Endothelial cell of umbilical vein (primary cell): ENCODE measurements at regions not wholly inside any gene's neighbourhood (a gene's known extent, or its start where the extent isn't known, plus 50 kb on each side); places are given as distances from the start of the nearest gene placed in this dataset.

Experiments used
- BruUV-seq: library from RNA; stranded (reverse); fragments of 400-500 nt; replicated peaks from 2 replicates; lab custom pipeline; 2021; lab: Mats Ljungman, UMichigan
- CTCF ChIA-PET: fragments of 300-600, 350-600 bp; sonication (Branson Sonifier 250); formaldehyde crosslinking; loops from one replicate; lab custom pipeline; 2021; ENCODE audit warnings: antibody characterized with exemption, inconsistent platforms; lab: Charles Lee
- POLR2A ChIA-PET: fragments of 300-600, 350-600 bp; sonication (Branson Sonifier 250); formaldehyde crosslinking; loops from one replicate; lab custom pipeline; 2021; ENCODE audit warnings: antibody characterized with exemption, inconsistent platforms; lab: Charles Lee
- DNase-seq: peaks from one replicate; pipeline ENCODE4 v3.0.0-alpha.2; 2011; ENCODE audit warnings: low read depth, low spot score
- FAIRE-seq: peaks from 2 replicates; lab custom pipeline; 2011; peaks lifted over from hg19 to GRCh38; lab: Jason Lieb, UNC
- H2AFZ ChIP-seq: 2 replicates; pipeline ENCODE4 v1.6.0; 2012; ENCODE audit warnings: low read depth, low read length, control low read depth, inconsistent platforms
- H3K27ac ChIP-seq: 2 replicates; pipeline ENCODE4 v1.5.1; 2011; ENCODE audit warnings: low read depth, mild to moderate bottlenecking, control low read depth, low read length, moderate library complexity; ENCODE audit not compliant: insufficient read depth
- H3K27me3 ChIP-seq, 2 experiments: 2 replicates each; pipeline versions ENCODE4 v1.6.0 to v1.6.1; 2011; ENCODE audit warnings: low read length in 2 of 2, mixed read lengths in 1 of 2; ENCODE audit not compliant: control insufficient read depth in 2 of 2, insufficient read depth in 2 of 2
- H3K36me3 ChIP-seq, 2 experiments: 2 replicates in 1 of 2; 3 replicates in 1 of 2; pipeline ENCODE4 v1.5.1; 2011; ENCODE audit warnings: low read length in 2 of 2, mild to moderate bottlenecking in 1 of 2, moderate library complexity in 1 of 2; ENCODE audit not compliant: control insufficient read depth in 2 of 2, insufficient read depth in 2 of 2; ENCODE audit errors: extremely low read depth in 1 of 2
- H3K4me1 ChIP-seq: 3 replicates; pipeline ENCODE4 v1.5.1; 2011; ENCODE audit warnings: mild to moderate bottlenecking, low read length; ENCODE audit not compliant: control insufficient read depth, insufficient read depth; ENCODE audit errors: extremely low read depth
- H3K4me2 ChIP-seq: 2 replicates; pipeline ENCODE4 v1.6.1; 2011; ENCODE audit warnings: low read length, control low read depth, mixed read lengths; ENCODE audit not compliant: insufficient read depth
- H3K4me3 ChIP-seq, 3 experiments: fragments of 200-600 bp in 1 of 3; sonication (generic), shearing (Covaris generic) in 1 of 3; replicated peaks in 1 of 3; 2 replicates each; pipeline ENCODE4 v1.5.1; 2011 to 2016; ENCODE audit warnings: control low read depth in 3 of 3, low read length in 3 of 3, mild to moderate bottlenecking in 2 of 3, inconsistent platforms in 1 of 3, low read depth in 1 of 3, moderate library complexity in 1 of 3; ENCODE audit not compliant: insufficient read depth in 1 of 3
- H3K79me2 ChIP-seq: 2 replicates; pipeline ENCODE4 v1.6.0; 2012; ENCODE audit warnings: low read length, inconsistent platforms; ENCODE audit not compliant: control insufficient read depth, insufficient read depth
- H3K9ac ChIP-seq: replicated peaks from 2 replicates; pipeline ENCODE3; 2011; ENCODE audit warnings: low read length, control low read depth; ENCODE audit not compliant: insufficient read depth; ENCODE audit errors: extremely low read depth
- H3K9me1 ChIP-seq: replicated peaks from 3 replicates; pipeline ENCODE4 v1.6.0; 2011; ENCODE audit warnings: mild to moderate bottlenecking, low read length; ENCODE audit not compliant: control insufficient read depth, insufficient read depth; ENCODE audit errors: extremely low read depth
- H3K9me3 ChIP-seq: replicated peaks from 2 replicates; pipeline ENCODE4 v1.5.1; 2012; ENCODE audit warnings: low read length, inconsistent platforms; ENCODE audit not compliant: control insufficient read depth, insufficient read depth
- H4K20me1 ChIP-seq: replicated peaks from 2 replicates; pipeline ENCODE3; 2011; ENCODE audit warnings: mild to moderate bottlenecking, low read length; ENCODE audit not compliant: control insufficient read depth, insufficient read depth; ENCODE audit errors: extremely low read depth
- CTCF ChIP-seq, 2 donors: IDR thresholded peaks; 1 replicate in 1 of 2; 2 replicates in 1 of 2; pipeline ENCODE4 v1.5.1; 2011; ENCODE audit warnings: low read length in 2 of 2, mild to moderate bottlenecking in 2 of 2, moderate library complexity in 2 of 2, control low read depth in 1 of 2, inconsistent platforms in 1 of 2, low read depth in 1 of 2; ENCODE audit not compliant: insufficient read depth in 1 of 2; ENCODE audit errors: extremely low read depth in 1 of 2
- EZH2 ChIP-seq: IDR thresholded peaks from 2 replicates; pipeline ENCODE4 v1.6.1; 2012; ENCODE audit warnings: borderline replicate concordance, low read depth, mild to moderate bottlenecking, moderate library complexity, low read length, inconsistent platforms; ENCODE audit not compliant: severe bottlenecking
- FOS ChIP-seq: IDR thresholded peaks from 2 replicates; pipeline ENCODE4 v1.6.1; 2011; ENCODE audit warnings: mild to moderate bottlenecking, low read length, moderate library complexity, borderline replicate concordance; ENCODE audit not compliant: insufficient read depth
- GATA2 ChIP-seq: IDR thresholded peaks from 2 replicates; pipeline ENCODE4 v1.7.0; 2011; ENCODE audit warnings: low read depth, mild to moderate bottlenecking, moderate library complexity, mixed read lengths, low read length; ENCODE audit not compliant: insufficient read length, insufficient read depth
- JUN ChIP-seq: IDR thresholded peaks from 2 replicates; pipeline ENCODE4 v1.6.1; 2011; ENCODE audit warnings: borderline replicate concordance, low read depth; ENCODE audit not compliant: insufficient read length, insufficient read depth
- MYC ChIP-seq: IDR thresholded peaks from one replicate; pipeline ENCODE4 v1.6.1; 2011; ENCODE audit warnings: mild to moderate bottlenecking, low read depth, low read length
- POLR2A ChIP-seq: IDR thresholded peaks from 2 replicates; pipeline ENCODE4 v1.6.1; 2012; ENCODE audit warnings: low read depth, mild to moderate bottlenecking, control low read depth, low read length
- POLR2AphosphoS5 ChIP-seq: IDR thresholded peaks from 2 replicates; pipeline ENCODE4 v1.6.1; 2012; ENCODE audit warnings: low read depth, mild to moderate bottlenecking, control low read depth, low read length, moderate library complexity; ENCODE audit not compliant: insufficient read depth
- dilution Hi-C: fragments of 300-500 bp; cut with MboI; formaldehyde crosslinking; loops from one replicate; pipeline ENCODE4 v1.15.0; 2019; ENCODE audit warnings: low sequenced_read_pairs; ENCODE audit not compliant: extremely low pct_ligation_motif_present
- intact Hi-C: fragments of 100-400 bp; cut with micrococcal nuclease; formaldehyde crosslinking; loops from one replicate; pipeline ENCODE4 v1.10.0; 2022
- TF ChIP-seq, protein P1 (sequence below): IDR thresholded peaks from 2 replicates; pipeline ENCODE4 v1.6.1; 2011; ENCODE audit not compliant: insufficient read depth, insufficient read length

DNA sequence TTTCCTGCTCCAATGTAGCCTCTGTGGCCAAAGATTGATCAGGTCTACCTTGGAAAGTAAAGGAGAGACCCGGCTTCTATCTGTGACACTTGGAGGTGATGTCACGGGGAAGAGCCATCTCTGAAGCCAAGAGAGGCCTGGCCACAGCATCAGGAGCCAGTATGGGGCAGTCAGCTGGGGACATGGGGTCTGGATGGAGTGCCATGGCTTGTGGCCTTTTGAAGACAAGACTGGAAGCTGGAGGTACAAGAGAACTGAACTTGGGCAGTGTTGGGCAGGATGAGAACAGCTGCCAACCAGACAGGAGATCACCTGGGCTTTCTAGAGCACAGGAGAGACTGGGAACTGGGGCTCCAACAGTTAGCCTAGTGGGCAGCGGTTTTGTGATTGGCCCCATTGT, 190.7 kb downstream of the TENT4A start:
- Histone ChIP-seq H3K27ac (no peak overlapping the region), H3K4me2 (no peak overlapping the region), H3K27me3 (no peaks in the 10 kb centered on the region), H3K79me2 (no peaks in the 10 kb centered on the region), H3K36me3 (no peaks in the 10 kb centered on the region), H3K4me1 (no peaks in the 10 kb centered on the region), H4K20me1 (no peaks in the 10 kb centered on the region), H3K9me3 (peaks cover 5% of the 10 kb centered on the region), H2AFZ (no peak overlapping the region), H3K9ac (no peak overlapping the region), H3K9me1 (no peaks in the 10 kb centered on the region), H3K4me3 (no peak overlapping the region)
- CTCF ChIA-PET: no interaction called here
- no peak for TF ChIP-seq CTCF (IDR thresholded peaks at IDR 0.05; ENCODE audit: extremely low read depth in 1 of 2, insufficient read depth in 1 of 2, low read depth in 1 of 2, low read length in 2 of 2)
- TF ChIP-seq MYC: no peak
- TF ChIP-seq EZH2: no peak
- TF ChIP-seq, protein P1, sequence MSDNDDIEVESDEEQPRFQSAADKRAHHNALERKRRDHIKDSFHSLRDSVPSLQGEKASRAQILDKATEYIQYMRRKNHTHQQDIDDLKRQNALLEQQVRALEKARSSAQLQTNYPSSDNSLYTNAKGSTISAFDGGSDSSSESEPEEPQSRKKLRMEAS: no peak
- TF ChIP-seq JUN: no peak
- no peak for TF ChIP-seq FOS
- TF ChIP-seq POLR2A: no peak
- no peak for TF ChIP-seq GATA2
- no peak for TF ChIP-seq POLR2AphosphoS5
- no peak for DNase-seq
- dilution Hi-C loops: no loop called here
- BruUV-seq: no TSS peak
- intact Hi-C loops: no loop called here
- FAIRE-seq: no peak
- POLR2A ChIA-PET: no interaction called here
